HEK293 (cell line): ENCODE measurements at regions not wholly inside any gene's neighbourhood (a gene's known extent, or its start where the extent isn't known, plus 50 kb on each side); places are given as distances from the start of the nearest gene placed in this dataset.

Experiments used
- GLIS1 ChIP-seq: fragments of 450-650 bp; formaldehyde crosslinking; IDR thresholded peaks from 2 replicates; pipeline ENCODE4 v1.5.1; 2016; ENCODE audit warnings: missing biosample characterization, missing genetic modification characterization
- GLIS2 ChIP-seq: fragments of 450-650 bp; formaldehyde crosslinking; IDR thresholded peaks from 2 replicates; pipeline ENCODE4 v1.5.1; 2016; ENCODE audit warnings: missing biosample characterization, missing genetic modification characterization
- HIC1 ChIP-seq: fragments of 450-650 bp; formaldehyde crosslinking; IDR thresholded peaks from 2 replicates; pipeline ENCODE4 v1.5.1; 2016; ENCODE audit warnings: missing biosample characterization, missing genetic modification characterization
- KLF1 ChIP-seq: fragments of 450-650 bp; formaldehyde crosslinking; IDR thresholded peaks from 2 replicates; pipeline ENCODE4 v1.5.1; 2016; ENCODE audit warnings: missing biosample characterization, missing genetic modification characterization
- KLF17 ChIP-seq: fragments of 450-650 bp; formaldehyde crosslinking; IDR thresholded peaks from 2 replicates; pipeline ENCODE4 v1.5.1; 2016; ENCODE audit warnings: missing biosample characterization, missing genetic modification characterization
- PBX3 ChIP-seq: sonication (generic); formaldehyde crosslinking; IDR thresholded peaks from 2 replicates; pipeline ENCODE4 v1.8.1; 2022; ENCODE audit warnings: mild to moderate bottlenecking, moderate library complexity, missing genetic modification reagents
- SCRT2 ChIP-seq: fragments of 450-650 bp; formaldehyde crosslinking; IDR thresholded peaks from 2 replicates; pipeline ENCODE4 v1.5.1; 2016; ENCODE audit warnings: missing biosample characterization, missing genetic modification characterization
- YY2 ChIP-seq: fragments of 450-650 bp; formaldehyde crosslinking; IDR thresholded peaks from 2 replicates; pipeline ENCODE4 v1.5.1; 2016; ENCODE audit warnings: missing biosample characterization, missing genetic modification characterization
- ZFP41 ChIP-seq: fragments of 450-650 bp; formaldehyde crosslinking; IDR thresholded peaks from 2 replicates; pipeline ENCODE4 v1.5.1; 2016; ENCODE audit warnings: missing biosample characterization, missing genetic modification characterization, borderline replicate concordance
- ZNF114 ChIP-seq: fragments of 450-650 bp; formaldehyde crosslinking; IDR thresholded peaks from 2 replicates; pipeline ENCODE4 v1.5.0; 2017; ENCODE audit warnings: missing biosample characterization, missing genetic modification characterization
- ZNF155 ChIP-seq: fragments of 450-650 bp; formaldehyde crosslinking; IDR thresholded peaks from 2 replicates; pipeline ENCODE4 v1.5.1; 2016; ENCODE audit warnings: missing biosample characterization, missing genetic modification characterization
- ZNF211 ChIP-seq: fragments of 450-650 bp; formaldehyde crosslinking; IDR thresholded peaks from 2 replicates; pipeline ENCODE4 v1.5.1; 2016; ENCODE audit warnings: low read depth, missing biosample characterization, missing genetic modification characterization
- ZNF221 ChIP-seq: fragments of 450-650 bp; formaldehyde crosslinking; IDR thresholded peaks from 2 replicates; pipeline ENCODE4 v1.5.1; 2017; ENCODE audit warnings: missing biosample characterization, missing genetic modification characterization, borderline replicate concordance
- ZNF292 ChIP-seq: fragments of 450-650 bp; formaldehyde crosslinking; IDR thresholded peaks from 2 replicates; pipeline ENCODE4 v1.5.1; 2016; ENCODE audit warnings: low read depth, missing biosample characterization, missing genetic modification characterization, borderline replicate concordance
- ZNF394 ChIP-seq: fragments of 450-650 bp; formaldehyde crosslinking; IDR thresholded peaks from 2 replicates; pipeline ENCODE4 v1.5.1; 2016; ENCODE audit warnings: missing biosample characterization, missing genetic modification characterization, mild to moderate bottlenecking, moderate library complexity, borderline replicate concordance
- ZNF426 ChIP-seq: fragments of 450-650 bp; formaldehyde crosslinking; IDR thresholded peaks from 2 replicates; pipeline ENCODE4 v1.5.1; 2017; ENCODE audit warnings: missing biosample characterization, missing genetic modification characterization, mild to moderate bottlenecking, inconsistent platforms, moderate library complexity
- ZNF529 ChIP-seq: fragments of 450-650 bp; formaldehyde crosslinking; IDR thresholded peaks from 2 replicates; pipeline ENCODE4 v1.5.1; 2017; ENCODE audit warnings: missing genetic modification characterization, missing biosample characterization; ENCODE audit not compliant: insufficient replicate concordance
- ZNF548 ChIP-seq: fragments of 450-650 bp; formaldehyde crosslinking; IDR thresholded peaks from 2 replicates; pipeline ENCODE4 v1.5.1; 2016; ENCODE audit warnings: missing biosample characterization, missing genetic modification characterization
- ZNF843 ChIP-seq: fragments of 450-650 bp; formaldehyde crosslinking; IDR thresholded peaks from 2 replicates; pipeline ENCODE4 v1.5.1; 2016; ENCODE audit warnings: missing biosample characterization, missing genetic modification characterization
- ZSCAN18 ChIP-seq: fragments of 450-650 bp; formaldehyde crosslinking; IDR thresholded peaks from 2 replicates; pipeline ENCODE4 v1.5.1; 2016; ENCODE audit warnings: missing biosample characterization, missing genetic modification characterization
- TF ChIP-seq, protein P1 (sequence below): fragments of 450-650 bp; formaldehyde crosslinking; IDR thresholded peaks from 2 replicates; pipeline ENCODE4 v1.5.0; 2017; ENCODE audit warnings: missing biosample characterization, missing genetic modification characterization, borderline replicate concordance
- TF ChIP-seq, protein P2 (sequence below): fragments of 450-650 bp; formaldehyde crosslinking; IDR thresholded peaks from 2 replicates; pipeline ENCODE4 v1.5.1; 2017; ENCODE audit warnings: missing biosample characterization, missing genetic modification characterization
- TF ChIP-seq, protein P3 (sequence below): fragments of 450-650 bp; formaldehyde crosslinking; conservative IDR thresholded peaks from 2 replicates; pipeline ENCODE4 v1.5.1; 2016; ENCODE audit warnings: low read depth, missing biosample characterization, missing genetic modification characterization

DNA sequence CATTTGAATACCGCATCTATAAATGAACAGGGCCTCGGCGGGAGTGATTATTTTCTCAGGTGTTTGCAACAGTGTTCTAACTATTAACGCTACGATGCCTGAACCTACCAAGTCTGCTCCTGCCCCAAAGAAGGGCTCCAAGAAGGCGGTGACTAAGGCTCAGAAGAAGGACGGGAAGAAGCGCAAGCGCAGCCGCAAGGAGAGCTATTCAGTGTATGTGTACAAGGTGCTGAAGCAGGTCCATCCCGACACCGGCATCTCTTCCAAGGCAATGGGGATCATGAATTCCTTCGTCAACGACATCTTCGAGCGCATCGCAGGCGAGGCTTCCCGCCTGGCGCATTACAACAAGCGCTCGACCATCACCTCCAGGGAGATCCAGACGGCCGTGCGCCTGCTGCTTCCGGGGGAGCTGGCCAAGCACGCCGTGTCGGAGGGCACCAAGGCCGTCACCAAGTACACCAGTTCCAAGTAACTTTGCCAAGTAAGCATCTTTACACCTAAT lies 70.9 kb downstream of the HFE start (continued):
- no peak for TF ChIP-seq ZNF292 (tag by site-specific recombination)
- no peak for TF ChIP-seq ZNF426 (tag by site-specific recombination)
- TF ChIP-seq, protein P1, sequence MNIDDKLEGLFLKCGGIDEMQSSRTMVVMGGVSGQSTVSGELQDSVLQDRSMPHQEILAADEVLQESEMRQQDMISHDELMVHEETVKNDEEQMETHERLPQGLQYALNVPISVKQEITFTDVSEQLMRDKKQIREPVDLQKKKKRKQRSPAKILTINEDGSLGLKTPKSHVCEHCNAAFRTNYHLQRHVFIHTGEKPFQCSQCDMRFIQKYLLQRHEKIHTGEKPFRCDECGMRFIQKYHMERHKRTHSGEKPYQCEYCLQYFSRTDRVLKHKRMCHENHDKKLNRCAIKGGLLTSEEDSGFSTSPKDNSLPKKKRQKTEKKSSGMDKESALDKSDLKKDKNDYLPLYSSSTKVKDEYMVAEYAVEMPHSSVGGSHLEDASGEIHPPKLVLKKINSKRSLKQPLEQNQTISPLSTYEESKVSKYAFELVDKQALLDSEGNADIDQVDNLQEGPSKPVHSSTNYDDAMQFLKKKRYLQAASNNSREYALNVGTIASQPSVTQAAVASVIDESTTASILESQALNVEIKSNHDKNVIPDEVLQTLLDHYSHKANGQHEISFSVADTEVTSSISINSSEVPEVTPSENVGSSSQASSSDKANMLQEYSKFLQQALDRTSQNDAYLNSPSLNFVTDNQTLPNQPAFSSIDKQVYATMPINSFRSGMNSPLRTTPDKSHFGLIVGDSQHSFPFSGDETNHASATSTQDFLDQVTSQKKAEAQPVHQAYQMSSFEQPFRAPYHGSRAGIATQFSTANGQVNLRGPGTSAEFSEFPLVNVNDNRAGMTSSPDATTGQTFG, result no peak
- TF ChIP-seq ZNF211 (tag by site-specific recombination), result no peak
- TF ChIP-seq ZNF221 (tag by site-specific recombination), result no peak
- TF ChIP-seq KLF1 (tag by site-specific recombination), result no peak
- no peak for TF ChIP-seq PBX3 (CRISPR knock-in tag)
- no peak for TF ChIP-seq ZNF155
- TF ChIP-seq ZNF114 (tag by site-specific recombination), result no peak
- TF ChIP-seq GLIS2 (tag by site-specific recombination), result no peak
- TF ChIP-seq, protein P2, sequence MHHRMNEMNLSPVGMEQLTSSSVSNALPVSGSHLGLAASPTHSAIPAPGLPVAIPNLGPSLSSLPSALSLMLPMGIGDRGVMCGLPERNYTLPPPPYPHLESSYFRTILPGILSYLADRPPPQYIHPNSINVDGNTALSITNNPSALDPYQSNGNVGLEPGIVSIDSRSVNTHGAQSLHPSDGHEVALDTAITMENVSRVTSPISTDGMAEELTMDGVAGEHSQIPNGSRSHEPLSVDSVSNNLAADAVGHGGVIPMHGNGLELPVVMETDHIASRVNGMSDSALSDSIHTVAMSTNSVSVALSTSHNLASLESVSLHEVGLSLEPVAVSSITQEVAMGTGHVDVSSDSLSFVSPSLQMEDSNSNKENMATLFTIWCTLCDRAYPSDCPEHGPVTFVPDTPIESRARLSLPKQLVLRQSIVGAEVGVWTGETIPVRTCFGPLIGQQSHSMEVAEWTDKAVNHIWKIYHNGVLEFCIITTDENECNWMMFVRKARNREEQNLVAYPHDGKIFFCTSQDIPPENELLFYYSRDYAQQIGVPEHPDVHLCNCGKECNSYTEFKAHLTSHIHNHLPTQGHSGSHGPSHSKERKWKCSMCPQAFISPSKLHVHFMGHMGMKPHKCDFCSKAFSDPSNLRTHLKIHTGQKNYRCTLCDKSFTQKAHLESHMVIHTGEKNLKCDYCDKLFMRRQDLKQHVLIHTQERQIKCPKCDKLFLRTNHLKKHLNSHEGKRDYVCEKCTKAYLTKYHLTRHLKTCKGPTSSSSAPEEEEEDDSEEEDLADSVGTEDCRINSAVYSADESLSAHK (tag by site-specific recombination), result no peak
- TF ChIP-seq, protein P3, sequence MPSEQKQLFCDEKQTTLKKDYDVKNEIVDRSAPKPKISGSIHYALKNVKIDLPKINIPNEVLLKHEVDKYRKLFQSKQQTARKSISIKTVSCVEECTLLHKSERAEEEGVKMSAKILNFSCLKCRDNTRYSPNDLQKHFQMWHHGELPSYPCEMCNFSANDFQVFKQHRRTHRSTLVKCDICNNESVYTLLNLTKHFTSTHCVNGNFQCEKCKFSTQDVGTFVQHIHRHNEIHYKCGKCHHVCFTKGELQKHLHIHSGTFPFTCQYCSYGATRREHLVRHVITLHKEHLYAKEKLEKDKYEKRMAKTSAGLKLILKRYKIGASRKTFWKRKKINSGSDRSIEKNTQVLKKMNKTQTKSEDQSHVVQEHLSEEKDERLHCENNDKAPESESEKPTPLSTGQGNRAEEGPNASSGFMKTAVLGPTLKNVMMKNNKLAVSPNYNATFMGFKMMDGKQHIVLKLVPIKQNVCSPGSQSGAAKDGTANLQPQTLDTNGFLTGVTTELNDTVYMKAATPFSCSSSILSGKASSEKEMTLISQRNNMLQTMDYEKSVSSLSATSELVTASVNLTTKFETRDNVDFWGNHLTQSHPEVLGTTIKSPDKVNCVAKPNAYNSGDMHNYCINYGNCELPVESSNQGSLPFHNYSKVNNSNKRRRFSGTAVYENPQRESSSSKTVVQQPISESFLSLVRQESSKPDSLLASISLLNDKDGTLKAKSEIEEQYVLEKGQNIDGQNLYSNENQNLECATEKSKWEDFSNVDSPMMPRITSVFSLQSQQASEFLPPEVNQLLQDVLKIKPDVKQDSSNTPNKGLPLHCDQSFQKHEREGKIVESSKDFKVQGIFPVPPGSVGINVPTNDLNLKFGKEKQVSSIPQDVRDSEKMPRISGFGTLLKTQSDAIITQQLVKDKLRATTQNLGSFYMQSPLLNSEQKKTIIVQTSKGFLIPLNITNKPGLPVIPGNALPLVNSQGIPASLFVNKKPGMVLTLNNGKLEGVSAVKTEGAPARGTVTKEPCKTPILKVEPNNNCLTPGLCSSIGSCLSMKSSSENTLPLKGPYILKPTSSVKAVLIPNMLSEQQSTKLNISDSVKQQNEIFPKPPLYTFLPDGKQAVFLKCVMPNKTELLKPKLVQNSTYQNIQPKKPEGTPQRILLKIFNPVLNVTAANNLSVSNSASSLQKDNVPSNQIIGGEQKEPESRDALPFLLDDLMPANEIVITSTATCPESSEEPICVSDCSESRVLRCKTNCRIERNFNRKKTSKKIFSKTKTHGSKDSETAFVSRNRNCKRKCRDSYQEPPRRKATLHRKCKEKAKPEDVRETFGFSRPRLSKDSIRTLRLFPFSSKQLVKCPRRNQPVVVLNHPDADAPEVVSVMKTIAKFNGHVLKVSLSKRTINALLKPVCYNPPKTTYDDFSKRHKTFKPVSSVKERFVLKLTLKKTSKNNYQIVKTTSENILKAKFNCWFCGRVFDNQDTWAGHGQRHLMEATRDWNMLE (tag by site-specific recombination), result no peak
- no peak for TF ChIP-seq YY2 (tag by site-specific recombination)
- no peak for TF ChIP-seq ZNF529
- peak; percentile 56; the same call in 1 of the 2 replicates for TF ChIP-seq HIC1
- 0 out of 2 replicates have a peak, but pooled peaks have one; percentile 32 for TF ChIP-seq ZNF843 (tag by site-specific recombination)
- TF ChIP-seq ZNF394 (tag by site-specific recombination), result peak; percentile 62; the same call in 1 of the 2 replicates
- TF ChIP-seq ZFP41 (tag by site-specific recombination), result no peak
- no peak for TF ChIP-seq ZNF548
- TF ChIP-seq GLIS1 (tag by site-specific recombination), result no peak
- 0 out of 2 replicates have a peak, but pooled peaks have one; percentile 25 for TF ChIP-seq KLF17 (tag by site-specific recombination)
- TF ChIP-seq SCRT2 (tag by site-specific recombination), result peak; percentile 79
- no peak for TF ChIP-seq ZSCAN18 (tag by site-specific recombination)
